GM06990 (cell line): ENCODE measurements at regions not wholly inside any gene's neighbourhood (a gene's known extent, or its start where the extent isn't known, plus 50 kb on each side); places are given as distances from the start of the nearest gene placed in this dataset.

Experiments
- DNase-seq: peaks from one replicate; pipeline ENCODE4 v3.0.0-alpha.2; 2011; ENCODE audit not compliant: insufficient read length; ENCODE audit errors: extremely low read depth
- H3K27me3 ChIP-seq: replicated peaks from 2 replicates; pipeline ENCODE4 v1.6.0; 2011; ENCODE audit warnings: low read length; ENCODE audit not compliant: control insufficient read depth, insufficient read depth
- H3K36me3 ChIP-seq: 2 replicates; pipeline ENCODE4 v1.5.1; 2011; ENCODE audit warnings: low read length; ENCODE audit not compliant: control insufficient read depth, insufficient read depth
- H3K4me3 ChIP-seq: replicated peaks from 2 replicates; pipeline ENCODE4 v1.5.1; 2011; ENCODE audit warnings: low read depth, mild to moderate bottlenecking, control low read depth, low read length
- CTCF ChIP-seq: IDR thresholded peaks from 2 replicates; pipeline ENCODE4 v1.5.1; 2011; ENCODE audit warnings: low read length, control low read depth, mild to moderate bottlenecking, inconsistent platforms; ENCODE audit not compliant: insufficient read depth, poor library complexity, severe bottlenecking

GRCh38 chr17:73949903-73950592, 253.4 kb upstream of the RPL38 start:
- no peak for DNase-seq
- Histone ChIP-seq H3K27me3 (peaks cover 2% of the 10 kb centered on the region), H3K36me3 (no peaks in the 10 kb centered on the region), H3K4me3 (no peak overlapping the region)
- no peak for TF ChIP-seq CTCF

DNA sequence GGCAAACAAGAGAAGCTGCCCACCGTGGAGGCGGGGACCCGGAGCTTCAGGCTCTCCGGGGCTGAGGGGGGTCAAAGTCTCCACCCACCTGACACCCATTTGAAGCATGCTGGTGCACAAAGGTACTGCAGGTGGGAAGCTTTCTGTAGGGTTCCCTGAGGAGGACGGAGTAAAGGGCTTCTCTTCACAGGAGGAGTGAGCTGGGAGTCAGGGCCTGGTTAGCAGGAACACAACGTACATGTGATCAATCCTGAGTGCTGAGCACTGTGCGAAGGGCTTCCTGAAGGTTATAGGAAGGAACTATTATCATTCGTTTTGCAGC, 252.9 kb upstream of the RPL38 start:
- H3K36me3 ChIP-seq: no peaks in the 10 kb centered on the region
- TF ChIP-seq CTCF: no peak
- H3K4me3 ChIP-seq: no peak overlapping the region
- peaks cover 2% of the 10 kb centered on the region for H3K27me3 ChIP-seq
- DNase-seq: no peak

GRCh38 chr17:73952082-73952479, 251.4 kb upstream of the RPL38 start:
- DNase-seq: no peak
- H3K4me3 ChIP-seq: no peak overlapping the region
- peaks cover 2% of the 10 kb centered on the region for H3K27me3 ChIP-seq
- TF ChIP-seq CTCF: no peak
- no peaks in the 10 kb centered on the region for H3K36me3 ChIP-seq

DNA sequence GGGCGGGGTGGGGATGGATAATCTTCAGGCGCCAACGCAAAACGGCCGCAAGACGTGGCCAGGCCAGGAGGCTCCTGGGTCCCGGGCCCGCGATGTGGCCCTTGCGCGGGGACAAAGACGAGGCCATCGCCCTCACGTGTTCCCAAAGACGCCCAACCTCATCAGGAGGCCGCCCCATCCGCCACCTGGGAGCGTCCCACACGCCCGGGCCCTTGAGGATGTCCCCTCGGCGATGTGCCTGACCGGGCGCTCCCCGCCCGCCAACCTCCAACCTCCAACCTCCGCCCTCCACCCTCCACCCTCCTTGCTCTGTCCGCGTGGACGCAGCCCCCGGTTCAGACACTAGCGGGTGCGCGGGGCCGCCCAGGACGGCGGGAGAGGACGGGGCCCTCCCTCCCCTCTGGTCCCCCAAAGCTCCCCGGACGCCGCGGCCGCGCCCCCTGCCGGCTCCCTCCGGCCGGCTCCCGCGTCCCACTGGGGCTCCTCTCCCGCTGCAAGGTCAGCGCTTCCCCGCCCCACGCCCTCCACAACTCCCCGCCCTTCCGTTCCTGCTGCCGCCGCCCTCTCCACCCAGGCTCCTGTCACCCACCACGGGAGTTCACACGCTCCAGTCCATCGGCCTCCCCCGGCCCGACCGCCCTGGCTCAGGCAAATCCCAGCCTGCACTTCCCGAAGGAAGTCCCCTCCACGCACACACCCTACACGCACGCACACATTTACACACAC, 250.8 kb upstream of the RPL38 start:
- no peak overlapping the region for H3K4me3 ChIP-seq
- TF ChIP-seq CTCF: peak; percentile 21

DNA sequence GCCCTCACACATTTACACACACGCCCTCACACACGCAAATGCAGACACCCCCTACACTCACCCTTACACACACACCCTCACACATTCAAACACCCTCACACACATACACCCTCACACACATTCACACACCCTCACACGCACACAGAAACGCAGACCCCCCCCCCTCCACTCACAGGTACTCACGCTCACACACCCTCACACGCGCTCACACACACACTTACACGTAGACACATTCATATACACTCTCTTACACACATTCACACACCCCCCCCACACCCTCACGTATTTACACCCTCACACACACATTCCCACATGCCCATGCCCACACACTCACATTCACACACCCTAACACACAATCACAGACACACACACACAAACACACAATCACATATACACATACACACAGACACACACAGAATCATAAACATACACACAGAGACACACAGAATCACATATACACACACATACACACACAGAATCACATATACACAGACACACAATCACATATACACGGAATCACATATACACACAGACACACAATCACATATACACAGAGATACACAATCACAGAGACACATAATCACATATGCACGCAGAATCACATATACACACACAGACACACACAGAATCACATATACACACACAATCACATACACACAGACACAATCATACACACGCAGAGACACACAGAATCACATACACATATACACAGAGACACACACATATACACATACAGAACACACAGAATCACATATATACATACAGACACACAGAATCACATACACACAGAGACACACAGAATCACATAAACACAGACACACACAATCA, 250.1 kb upstream of the RPL38 start:
- TF ChIP-seq CTCF: no peak
- H3K27me3 ChIP-seq: peaks cover 2% of the 10 kb centered on the region
- no peak overlapping the region for H3K4me3 ChIP-seq
- DNase-seq: no peak
- H3K36me3 ChIP-seq: no peaks in the 10 kb centered on the region

More for the DNA sequence above, 250.8 kb upstream of the RPL38 start:
- peaks cover 2% of the 10 kb centered on the region for H3K27me3 ChIP-seq
- H3K36me3 ChIP-seq: no peaks in the 10 kb centered on the region
- peak; percentile 22 for DNase-seq
